Effector memory CD8-positive, alpha-beta T cell (primary cell): ENCODE measurements at regions not wholly inside any gene's neighbourhood (a gene's known extent, or its start where the extent isn't known, plus 50 kb on each side); places are given as distances from the start of the nearest gene placed in this dataset.

Source experiments
- ATAC-seq: fragments of 150-1000 bp; cut with Tn5 transposase; replicated peaks from 2 replicates; pipeline ENCODE4 v1.10.0; 2021; ENCODE audit warnings: mild to moderate bottlenecking, moderate library complexity
- DNase-seq, 3 experiments: peaks; one replicate each; pipeline ENCODE4 v3.0.0; 2021
- H3K27ac Mint-ChIP-seq, 2 donors: one replicate each; pipeline ENCODE4 v1.8.0; 2022; ENCODE audit warnings: mild to moderate bottlenecking in 2 of 2, mixed read lengths in 2 of 2, moderate library complexity in 2 of 2
- H3K27me3 Mint-ChIP-seq, 2 donors: one replicate each; pipeline ENCODE4 v1.8.0; 2022; ENCODE audit warnings: mixed read lengths in 2 of 2
- H3K36me3 Mint-ChIP-seq: one replicate; pipeline ENCODE4 v1.8.0; 2022; ENCODE audit warnings: mild to moderate bottlenecking, moderate library complexity, mixed read lengths; ENCODE audit not compliant: insufficient read depth
- H3K4me1 Mint-ChIP-seq, 2 donors: one replicate each; pipeline ENCODE4 v1.8.0; 2022; ENCODE audit warnings: low read depth in 2 of 2, mixed read lengths in 2 of 2
- H3K4me3 Mint-ChIP-seq, 2 donors: one replicate each; pipeline ENCODE4 v1.8.0; 2022; ENCODE audit warnings: mild to moderate bottlenecking in 2 of 2, mixed read lengths in 2 of 2, moderate library complexity in 2 of 2
- H3K9me3 Mint-ChIP-seq, 2 donors: one replicate each; pipeline ENCODE4 v1.8.0; 2022; ENCODE audit warnings: mixed read lengths in 2 of 2

GRCh38 chr20:40803381-40803780 lies 114.3 kb upstream of the MAFB start:
- no peak for ATAC-seq
- H3K4me1 Mint-ChIP-seq: peaks cover 0 to 3% of the 10 kb centered on the region in 2 donors

GRCh38 chr20:40805592-40805991 lies 116.6 kb upstream of the MAFB start:
- H3K4me3 Mint-ChIP-seq: no peak overlapping the region
- ATAC-seq (no peak), DNase-seq (no peak)
- H3K27me3 Mint-ChIP-seq: peaks cover 12 to 46% of the 10 kb centered on the region in 2 donors
- H3K36me3 Mint-ChIP-seq: no peaks in the 10 kb centered on the region
- peaks cover 0 to 3% of the 10 kb centered on the region in 2 donors for H3K4me1 Mint-ChIP-seq
- no peaks in the 10 kb centered on the region for H3K9me3 Mint-ChIP-seq
- peak overlapping the region in 1 of 2 donors; percentile 25 for H3K27ac Mint-ChIP-seq

More at GRCh38 chr20:40803381-40803780, 114.3 kb upstream of the MAFB start:
- no peak for DNase-seq
- Mint-ChIP-seq H3K4me3 (no peak overlapping the region), H3K27me3 (peaks cover 12 to 43% of the 10 kb centered on the region in 2 donors), H3K27ac (no peak overlapping the region), H3K9me3 (no peaks in the 10 kb centered on the region), H3K36me3 (no peaks in the 10 kb centered on the region)

GRCh38 chr20:40806929-40807820 lies 118.1 kb upstream of the MAFB start:
- DNase-seq (no peak), ATAC-seq (no peak)
- Mint-ChIP-seq H3K4me1 (peaks cover 0 to 3% of the 10 kb centered on the region in 2 donors), H3K4me3 (no peak overlapping the region), H3K27ac (no peak overlapping the region), H3K27me3 (peaks cover 12 to 46% of the 10 kb centered on the region in 2 donors), H3K9me3 (no peaks in the 10 kb centered on the region), H3K36me3 (no peaks in the 10 kb centered on the region)

GRCh38 chr20:40807821-40808170 lies 118.8 kb upstream of the MAFB start:
- Mint-ChIP-seq H3K9me3 (no peaks in the 10 kb centered on the region), H3K36me3 (no peaks in the 10 kb centered on the region)

GRCh38 chr20:40808936-40809335 lies 119.9 kb upstream of the MAFB start:
- Mint-ChIP-seq H3K9me3 (no peaks in the 10 kb centered on the region), H3K36me3 (no peaks in the 10 kb centered on the region), H3K27ac (no peak overlapping the region), H3K4me3 (no peak overlapping the region), H3K27me3 (peaks cover 12 to 32% of the 10 kb centered on the region in 2 donors), H3K4me1 (peaks cover 0 to 3% of the 10 kb centered on the region in 2 donors)
- DNase-seq (no peak), ATAC-seq (no peak)

More at GRCh38 chr20:40807821-40808170, 118.8 kb upstream of the MAFB start:
- DNase-seq (no peak), ATAC-seq (no peak)
- Mint-ChIP-seq H3K4me3 (no peak overlapping the region), H3K27me3 (peaks cover 12 to 43% of the 10 kb centered on the region in 2 donors), H3K4me1 (peaks cover 0 to 3% of the 10 kb centered on the region in 2 donors), H3K27ac (no peak overlapping the region)

GRCh38 chr20:40809361-40809760 lies 120.3 kb upstream of the MAFB start:
- no peak for ATAC-seq
- Mint-ChIP-seq H3K4me3 (no peak overlapping the region), H3K4me1 (peaks cover 0 to 3% of the 10 kb centered on the region in 2 donors), H3K36me3 (no peaks in the 10 kb centered on the region), H3K27me3 (peaks cover 12 to 28% of the 10 kb centered on the region in 2 donors), H3K9me3 (no peaks in the 10 kb centered on the region), H3K27ac (no peak overlapping the region)
- DNase-seq: no peak

- ATAC-seq: no peak
- no peaks in the 10 kb centered on the region for H3K9me3 Mint-ChIP-seq
- H3K36me3 Mint-ChIP-seq: no peaks in the 10 kb centered on the region
- H3K27me3 Mint-ChIP-seq: peaks cover 4 to 22% of the 10 kb centered on the region in 2 donors
- H3K4me3 Mint-ChIP-seq: no peak overlapping the region
- no peak for DNase-seq
- H3K4me1 Mint-ChIP-seq: peaks cover 0 to 3% of the 10 kb centered on the region in 2 donors
- H3K27ac Mint-ChIP-seq: no peak overlapping the region
Observed at GRCh38 chr20:40810332-40811000, 121.4 kb upstream of the MAFB start.

GRCh38 chr20:40811004-40811403 lies 122.0 kb upstream of the MAFB start:
- Mint-ChIP-seq H3K36me3 (no peaks in the 10 kb centered on the region), H3K4me1 (no peaks in the 10 kb centered on the region), H3K9me3 (no peaks in the 10 kb centered on the region), H3K27me3 (peaks cover 0 to 16% of the 10 kb centered on the region in 2 donors), H3K4me3 (no peak overlapping the region), H3K27ac (no peak overlapping the region)
- no peak for DNase-seq
- ATAC-seq: no peak

- no peaks in the 10 kb centered on the region for H3K9me3 Mint-ChIP-seq
- H3K36me3 Mint-ChIP-seq: no peaks in the 10 kb centered on the region
- H3K27ac Mint-ChIP-seq: no peak overlapping the region
- H3K27me3 Mint-ChIP-seq: peaks cover 0 to 9% of the 10 kb centered on the region in 2 donors
- DNase-seq (no peak), ATAC-seq (no peak)
- H3K4me1 Mint-ChIP-seq: no peaks in the 10 kb centered on the region
- no peak overlapping the region for H3K4me3 Mint-ChIP-seq
Observed at GRCh38 chr20:40811660-40812414, 122.8 kb upstream of the MAFB start.

- H3K27ac Mint-ChIP-seq: no peak overlapping the region
- peaks cover 0 to 9% of the 10 kb centered on the region in 2 donors for H3K27me3 Mint-ChIP-seq
- no peaks in the 10 kb centered on the region for H3K36me3 Mint-ChIP-seq
- DNase-seq (no peak), ATAC-seq (no peak)
- H3K9me3 Mint-ChIP-seq: no peaks in the 10 kb centered on the region
- no peaks in the 10 kb centered on the region for H3K4me1 Mint-ChIP-seq
- H3K4me3 Mint-ChIP-seq: no peak overlapping the region
Observed at GRCh38 chr20:40812415-40812925, 123.4 kb upstream of the MAFB start.

- no peak for ATAC-seq
- H3K4me3 Mint-ChIP-seq: no peak overlapping the region
- H3K36me3 Mint-ChIP-seq: no peaks in the 10 kb centered on the region
- no peak for DNase-seq
- H3K4me1 Mint-ChIP-seq: no peaks in the 10 kb centered on the region
- peaks cover 0 to 7% of the 10 kb centered on the region in 2 donors for H3K27me3 Mint-ChIP-seq
- no peaks in the 10 kb centered on the region for H3K9me3 Mint-ChIP-seq
- H3K27ac Mint-ChIP-seq: no peak overlapping the region
Observed at GRCh38 chr20:40813029-40813431, 124.0 kb upstream of the MAFB start.

- no peaks in the 10 kb centered on the region for H3K9me3 Mint-ChIP-seq
- no peak overlapping the region for H3K4me3 Mint-ChIP-seq
- no peak for ATAC-seq
- no peak overlapping the region for H3K27ac Mint-ChIP-seq
- no peak for DNase-seq
- no peaks in the 10 kb centered on the region for H3K27me3 Mint-ChIP-seq
- no peaks in the 10 kb centered on the region for H3K36me3 Mint-ChIP-seq
- no peaks in the 10 kb centered on the region for H3K4me1 Mint-ChIP-seq
Observed at GRCh38 chr20:40813708-40814630, 124.9 kb upstream of the MAFB start.
